ENCODE measurements at regions not wholly inside any gene's neighbourhood (a gene's known extent, or its start where the extent isn't known, plus 50 kb on each side); places are given as distances from the start of the nearest gene placed in this dataset.

- Histone ChIP-seq H3K36me3 (ENCODE audit: insufficient read depth, low read length) (no peaks in the 10 kb centered on the region), H3K4me3 (ENCODE audit: low read depth in 1 of 2, low read length in 2 of 2) (no peak overlapping the region), H3K4me1 (ENCODE audit: insufficient read depth, low read length) (no peaks in the 10 kb centered on the region), H3K27me3 (ENCODE audit: control insufficient read depth in 1 of 2, insufficient read depth in 2 of 2, low read length in 2 of 2) (no peaks in the 10 kb centered on the region), H3K9me3 (ENCODE audit: low read length) (no peaks in the 10 kb centered on the region), H3K27ac (ENCODE audit: low read depth, low read length) (no peak overlapping the region), H3K9ac (ENCODE audit: low read length) (no peak overlapping the region)
Observed at GRCh38 chr1:199719156-199719842, 308.2 kb upstream of the NR5A2 start.

- Histone ChIP-seq H3K4me1 (ENCODE audit: insufficient read depth, low read length) (no peaks in the 10 kb centered on the region), H3K9me3 (ENCODE audit: low read length) (no peaks in the 10 kb centered on the region), H3K27me3 (ENCODE audit: control insufficient read depth in 1 of 2, insufficient read depth in 2 of 2, low read length in 2 of 2) (no peaks in the 10 kb centered on the region), H3K27ac (ENCODE audit: low read depth, low read length) (no peak overlapping the region), H3K36me3 (ENCODE audit: insufficient read depth, low read length) (no peaks in the 10 kb centered on the region), H3K4me3 (ENCODE audit: low read depth in 1 of 2, low read length in 2 of 2) (no peak overlapping the region), H3K9ac (ENCODE audit: low read length) (no peak overlapping the region)
Observed at GRCh38 chr1:199720496-199720895, 307.0 kb upstream of the NR5A2 start.

GRCh38 chr1:199721001-199721400, 306.5 kb upstream of the NR5A2 start:
- Histone ChIP-seq H3K9ac (ENCODE audit: low read length) (no peak overlapping the region), H3K9me3 (ENCODE audit: low read length) (no peaks in the 10 kb centered on the region), H3K27me3 (ENCODE audit: control insufficient read depth in 1 of 2, insufficient read depth in 2 of 2, low read length in 2 of 2) (no peaks in the 10 kb centered on the region), H3K36me3 (ENCODE audit: insufficient read depth, low read length) (no peaks in the 10 kb centered on the region), H3K27ac (ENCODE audit: low read depth, low read length) (no peak overlapping the region), H3K4me3 (ENCODE audit: low read depth in 1 of 2, low read length in 2 of 2) (no peak overlapping the region), H3K4me1 (ENCODE audit: insufficient read depth, low read length) (no peaks in the 10 kb centered on the region)

- Histone ChIP-seq H3K27me3 (ENCODE audit: control insufficient read depth in 1 of 2, insufficient read depth in 2 of 2, low read length in 2 of 2) (no peaks in the 10 kb centered on the region), H3K36me3 (ENCODE audit: insufficient read depth, low read length) (no peaks in the 10 kb centered on the region), H3K4me3 (ENCODE audit: low read depth in 1 of 2, low read length in 2 of 2) (no peak overlapping the region), H3K4me1 (ENCODE audit: insufficient read depth, low read length) (no peaks in the 10 kb centered on the region), H3K27ac (ENCODE audit: low read depth, low read length) (no peak overlapping the region), H3K9me3 (ENCODE audit: low read length) (no peaks in the 10 kb centered on the region), H3K9ac (ENCODE audit: low read length) (no peak overlapping the region)
Observed at GRCh38 chr1:199723250-199723956, 304.1 kb upstream of the NR5A2 start.

- Histone ChIP-seq H3K36me3 (ENCODE audit: insufficient read depth, low read length) (no peaks in the 10 kb centered on the region), H3K27me3 (ENCODE audit: control insufficient read depth in 1 of 2, insufficient read depth in 2 of 2, low read length in 2 of 2) (no peaks in the 10 kb centered on the region), H3K27ac (ENCODE audit: low read depth, low read length) (no peak overlapping the region), H3K9ac (ENCODE audit: low read length) (no peak overlapping the region), H3K4me1 (ENCODE audit: insufficient read depth, low read length) (no peaks in the 10 kb centered on the region), H3K4me3 (ENCODE audit: low read depth in 1 of 2, low read length in 2 of 2) (no peak overlapping the region), H3K9me3 (ENCODE audit: low read length) (no peaks in the 10 kb centered on the region)
Observed at GRCh38 chr1:199724049-199724448, 303.5 kb upstream of the NR5A2 start.

- Histone ChIP-seq H3K27ac (ENCODE audit: low read depth, low read length) (no peak overlapping the region), H3K36me3 (ENCODE audit: insufficient read depth, low read length) (no peaks in the 10 kb centered on the region), H3K9me3 (ENCODE audit: low read length) (no peaks in the 10 kb centered on the region), H3K9ac (ENCODE audit: low read length) (no peak overlapping the region), H3K27me3 (ENCODE audit: control insufficient read depth in 1 of 2, insufficient read depth in 2 of 2, low read length in 2 of 2) (no peaks in the 10 kb centered on the region), H3K4me3 (ENCODE audit: low read depth in 1 of 2, low read length in 2 of 2) (no peak overlapping the region), H3K4me1 (ENCODE audit: insufficient read depth, low read length) (no peaks in the 10 kb centered on the region)
Observed at GRCh38 chr1:199725002-199725565, 302.4 kb upstream of the NR5A2 start.

- Histone ChIP-seq H3K4me1 (ENCODE audit: insufficient read depth, low read length) (no peaks in the 10 kb centered on the region), H3K4me3 (ENCODE audit: low read depth in 1 of 2, low read length in 2 of 2) (no peak overlapping the region), H3K9ac (ENCODE audit: low read length) (no peak overlapping the region), H3K27ac (ENCODE audit: low read depth, low read length) (no peak overlapping the region), H3K36me3 (ENCODE audit: insufficient read depth, low read length) (no peaks in the 10 kb centered on the region), H3K9me3 (ENCODE audit: low read length) (no peaks in the 10 kb centered on the region), H3K27me3 (ENCODE audit: control insufficient read depth in 1 of 2, insufficient read depth in 2 of 2, low read length in 2 of 2) (no peaks in the 10 kb centered on the region)
Observed at GRCh38 chr1:199727682-199728081, 299.8 kb upstream of the NR5A2 start.

GRCh38 chr1:199728345-199728744, 299.2 kb upstream of the NR5A2 start:
- H3K9me3 ChIP-seq (ENCODE audit: low read length): no peaks in the 10 kb centered on the region
- H3K36me3 ChIP-seq (ENCODE audit: insufficient read depth, low read length): no peaks in the 10 kb centered on the region
- H3K27me3 ChIP-seq (ENCODE audit: control insufficient read depth in 1 of 2, insufficient read depth in 2 of 2, low read length in 2 of 2): no peaks in the 10 kb centered on the region
- no peak overlapping the region for H3K9ac ChIP-seq (ENCODE audit: low read length)
- no peak overlapping the region for H3K4me3 ChIP-seq (ENCODE audit: low read depth in 1 of 2, low read length in 2 of 2)
- no peaks in the 10 kb centered on the region for H3K4me1 ChIP-seq (ENCODE audit: insufficient read depth, low read length)
- H3K27ac ChIP-seq (ENCODE audit: low read depth, low read length): no peak overlapping the region

GRCh38 chr1:199733125-199733524, 294.4 kb upstream of the NR5A2 start:
- Histone ChIP-seq H3K27me3 (ENCODE audit: control insufficient read depth in 1 of 2, insufficient read depth in 2 of 2, low read length in 2 of 2) (no peaks in the 10 kb centered on the region), H3K4me3 (ENCODE audit: low read depth in 1 of 2, low read length in 2 of 2) (no peak overlapping the region), H3K27ac (ENCODE audit: low read depth, low read length) (no peak overlapping the region), H3K4me1 (ENCODE audit: insufficient read depth, low read length) (no peaks in the 10 kb centered on the region), H3K36me3 (ENCODE audit: insufficient read depth, low read length) (no peaks in the 10 kb centered on the region), H3K9ac (ENCODE audit: low read length) (no peak overlapping the region), H3K9me3 (ENCODE audit: low read length) (no peaks in the 10 kb centered on the region)

- H3K4me3 ChIP-seq (ENCODE audit: low read depth in 1 of 2, low read length in 2 of 2): no peak overlapping the region
- H3K27me3 ChIP-seq (ENCODE audit: control insufficient read depth in 1 of 2, insufficient read depth in 2 of 2, low read length in 2 of 2): no peaks in the 10 kb centered on the region
- H3K9me3 ChIP-seq (ENCODE audit: low read length): no peaks in the 10 kb centered on the region
- no peak overlapping the region for H3K27ac ChIP-seq (ENCODE audit: low read depth, low read length)
- H3K36me3 ChIP-seq (ENCODE audit: insufficient read depth, low read length): no peaks in the 10 kb centered on the region
- no peaks in the 10 kb centered on the region for H3K4me1 ChIP-seq (ENCODE audit: insufficient read depth, low read length)
- H3K9ac ChIP-seq (ENCODE audit: low read length): no peak overlapping the region
Observed at GRCh38 chr1:199734186-199734585, 293.3 kb upstream of the NR5A2 start.

GRCh38 chr1:199735660-199736059, 291.9 kb upstream of the NR5A2 start:
- no peaks in the 10 kb centered on the region for H3K9me3 ChIP-seq (ENCODE audit: low read length)
- H3K4me1 ChIP-seq (ENCODE audit: insufficient read depth, low read length): no peaks in the 10 kb centered on the region
- no peaks in the 10 kb centered on the region for H3K27me3 ChIP-seq (ENCODE audit: control insufficient read depth in 1 of 2, insufficient read depth in 2 of 2, low read length in 2 of 2)
- H3K4me3 ChIP-seq (ENCODE audit: low read depth in 1 of 2, low read length in 2 of 2): no peak overlapping the region
- no peaks in the 10 kb centered on the region for H3K36me3 ChIP-seq (ENCODE audit: insufficient read depth, low read length)
- no peak overlapping the region for H3K27ac ChIP-seq (ENCODE audit: low read depth, low read length)
- no peak overlapping the region for H3K9ac ChIP-seq (ENCODE audit: low read length)

- Histone ChIP-seq H3K9ac (ENCODE audit: low read length) (no peak overlapping the region), H3K27me3 (ENCODE audit: control insufficient read depth in 1 of 2, insufficient read depth in 2 of 2, low read length in 2 of 2) (no peaks in the 10 kb centered on the region), H3K4me1 (ENCODE audit: insufficient read depth, low read length) (no peaks in the 10 kb centered on the region), H3K9me3 (ENCODE audit: low read length) (no peaks in the 10 kb centered on the region), H3K27ac (ENCODE audit: low read depth, low read length) (no peak overlapping the region), H3K4me3 (ENCODE audit: low read depth in 1 of 2, low read length in 2 of 2) (no peak overlapping the region), H3K36me3 (ENCODE audit: insufficient read depth, low read length) (no peaks in the 10 kb centered on the region)
Observed at GRCh38 chr1:199736646-199737045, 290.9 kb upstream of the NR5A2 start.

All from muscle layer of colon (tissue), 2 donors.